A673 (cell line): ENCODE measurements at regions not wholly inside any gene's neighbourhood (a gene's known extent, or its start where the extent isn't known, plus 50 kb on each side); places are given as distances from the start of the nearest gene placed in this dataset.

ENCODE experiments used
- CTCF ChIP-seq: fragments of 300-800, 200-600 bp; sonication (generic); conservative IDR thresholded peaks from 2 replicates; pipeline ENCODE4 v1.5.1; 2017; ENCODE audit warnings: low read depth, mild to moderate bottlenecking, antibody characterized with exemption, low read length, moderate library complexity, mixed read lengths
- EZH2 ChIP-seq: fragments of 200-600 bp; sonication (generic); IDR thresholded peaks from 2 replicates; pipeline ENCODE4 v1.6.1; 2017; ENCODE audit warnings: borderline replicate concordance, low read depth, mild to moderate bottlenecking, mixed read lengths, antibody characterized with exemption, low read length; ENCODE audit not compliant: poor library complexity, severe bottlenecking

- TF ChIP-seq CTCF (no peak), EZH2 (no peak)
Observed at GRCh38 chr12:19849208-19849607, 409.9 kb downstream of the AEBP2 start.
